ENCODE measurements at regions not wholly inside any gene's neighbourhood (a gene's known extent, or its start where the extent isn't known, plus 50 kb on each side); places are given as distances from the start of the nearest gene placed in this dataset.
A peak's percentile ranks its signal among the peaks of the same experiment; 100 is the strongest.

DNA sequence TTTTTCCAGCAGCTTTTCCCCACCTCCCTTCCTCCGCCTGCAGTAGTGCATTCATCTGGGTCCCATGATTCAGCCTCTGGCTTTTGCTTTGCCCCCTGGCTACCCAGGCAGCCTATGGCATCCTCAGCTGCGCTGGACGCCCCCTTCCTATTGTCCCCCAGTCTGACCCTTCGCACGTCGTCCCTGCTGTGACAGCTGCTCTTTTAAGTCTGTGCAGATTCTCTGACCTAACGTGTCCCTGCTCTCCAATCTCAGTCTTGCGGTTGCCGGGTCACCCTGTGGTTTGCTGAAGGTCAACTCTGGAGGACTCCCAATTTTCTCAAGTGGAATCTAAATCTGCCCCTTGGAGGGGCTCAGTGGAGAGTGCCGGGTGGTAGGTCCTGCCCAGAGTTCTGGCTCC, 294.3 kb downstream of the CDC5L start:
- Histone ChIP-seq H3K27me3 (ENCODE audit: control insufficient read depth in 2 of 2, insufficient read depth in 2 of 2, low read length in 2 of 2) (no peaks in the 10 kb centered on the region), H3K9me3 (ENCODE audit: control insufficient read depth in 2 of 3, low read length in 3 of 3) (no peaks in the 10 kb centered on the region), H3K4me1 (ENCODE audit: control insufficient read depth in 2 of 2, insufficient read depth in 2 of 2, low read length in 2 of 2) (no peaks in the 10 kb centered on the region), H3K4me3 (ENCODE audit: low read length) (no peak overlapping the region), H3K36me3 (ENCODE audit: control insufficient read depth in 2 of 3, insufficient read depth in 3 of 3, low read length in 3 of 3) (no peaks in the 10 kb centered on the region), H3K27ac (ENCODE audit: low read depth, low read length) (no peak overlapping the region)
- Mint-ChIP-seq H3K4me1 (peaks cover 0 to 1% (median 0%) of the 10 kb centered on the region in 7 donors), H3K36me3 (no peaks in the 10 kb centered on the region), H3K9me3 (peaks cover 0 to 7% (median 0%) of the 10 kb centered on the region in 11 donors), H3K4me3 (no peak overlapping the region), H3K27me3 (peaks cover 0 to 12% (median 0%) of the 10 kb centered on the region in 5 donors), H3K27ac (no peak overlapping the region)
- ATAC-seq (no peak), DNase-seq (no peak)
- intact Hi-C loops (cut with micrococcal nuclease), result no loop called here
- ChIA-PET CTCF (no interaction called here), POLR2A (no interaction called here)

DNA sequence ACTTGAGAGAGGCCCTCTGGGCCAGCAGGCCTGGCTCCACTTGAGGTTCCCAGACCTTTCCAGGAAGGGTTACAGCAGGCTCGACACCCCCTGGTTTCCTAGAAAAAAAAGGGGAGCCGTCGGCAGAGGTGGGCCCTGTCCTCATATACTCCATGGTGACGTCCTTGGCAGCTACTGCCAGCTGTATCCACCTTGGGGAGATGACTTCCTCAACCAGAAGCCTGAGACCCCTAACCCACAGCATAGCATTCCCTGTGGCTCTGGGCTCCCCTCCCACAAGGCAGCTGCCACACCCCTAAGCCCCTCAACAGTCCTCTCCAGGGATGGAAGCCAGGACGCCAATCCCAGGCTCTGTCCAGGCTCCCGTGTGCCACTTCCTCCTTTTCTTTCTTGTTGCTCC, 294.8 kb downstream of the CDC5L start:
- Mint-ChIP-seq H3K36me3 (peaks cover 0 to 4% (median 0%) of the 10 kb centered on the region in 5 donors), H3K27ac (no peak overlapping the region), H3K27me3 (peaks cover 0 to 12% (median 0%) of the 10 kb centered on the region in 5 donors), H3K4me3 (no peak overlapping the region), H3K9me3 (peaks cover 0 to 7% (median 2%) of the 10 kb centered on the region in 11 donors), H3K4me1 (peaks cover 0 to 1% (median 0%) of the 10 kb centered on the region in 7 donors)
- DNase-seq (no peak), ATAC-seq (no peak)
- POLR2A ChIA-PET, result no interaction called here
- CTCF ChIA-PET, result interaction anchor here (0.6 kb wide), 1 partner anchor 696 kb away, joined by 3 read pairs; no protein-coding TSS in a partner anchor
- Histone ChIP-seq H3K36me3 (ENCODE audit: control insufficient read depth in 2 of 3, insufficient read depth in 3 of 3, low read length in 3 of 3) (no peaks in the 10 kb centered on the region), H3K4me1 (ENCODE audit: control insufficient read depth in 2 of 2, insufficient read depth in 2 of 2, low read length in 2 of 2) (no peaks in the 10 kb centered on the region), H3K27ac (ENCODE audit: low read depth, low read length) (no peak overlapping the region), H3K9me3 (ENCODE audit: control insufficient read depth in 2 of 3, low read length in 3 of 3) (no peaks in the 10 kb centered on the region), H3K27me3 (ENCODE audit: control insufficient read depth in 2 of 2, insufficient read depth in 2 of 2, low read length in 2 of 2) (no peaks in the 10 kb centered on the region), H3K4me3 (ENCODE audit: low read length) (no peak overlapping the region)
- intact Hi-C loops (cut with micrococcal nuclease), result no loop called here

DNA sequence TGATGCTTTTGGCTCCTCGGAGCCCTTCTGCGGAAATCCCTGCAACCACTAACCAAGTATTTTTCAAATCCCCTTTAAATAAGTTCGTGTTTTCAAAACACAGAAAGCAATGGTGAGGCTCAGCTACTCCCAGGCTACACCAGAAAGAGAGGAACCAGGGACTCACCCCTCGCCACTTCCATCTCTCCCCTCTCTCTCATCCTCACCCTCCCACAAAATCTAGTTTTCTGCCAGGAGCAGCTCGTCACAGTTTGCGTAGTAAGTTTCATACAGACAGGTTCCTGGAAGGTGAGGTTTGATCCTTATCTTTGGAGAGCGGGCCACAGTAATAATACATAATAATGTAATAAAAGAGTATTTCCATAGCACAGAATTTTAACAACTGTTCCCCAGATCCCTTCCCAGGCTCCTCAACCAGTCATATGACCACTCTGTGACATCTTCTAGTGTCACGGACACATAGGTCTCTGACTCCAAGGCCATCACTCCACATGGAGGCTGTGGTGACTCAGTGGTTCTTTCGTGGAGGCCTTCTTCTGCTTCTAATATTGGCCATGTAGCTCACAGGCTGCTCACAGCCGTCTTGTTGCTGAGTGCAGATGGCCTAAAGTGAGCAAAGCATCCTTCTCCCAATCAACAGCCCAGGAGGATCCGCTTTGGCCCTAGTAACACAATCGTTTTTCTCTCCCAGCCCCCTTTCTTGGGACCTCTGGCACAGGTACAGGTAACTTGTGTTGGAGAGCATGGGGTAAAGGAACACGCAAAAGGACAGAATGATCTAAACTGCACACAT, 295.7 kb downstream of the CDC5L start:
- ChIA-PET CTCF (no interaction called here), POLR2A (no interaction called here)
- ATAC-seq (no peak), DNase-seq (no peak)
- H3K4me1 ChIP-seq (ENCODE audit: control insufficient read depth in 2 of 2, insufficient read depth in 2 of 2, low read length in 2 of 2), result no peaks in the 10 kb centered on the region
- intact Hi-C loops (cut with micrococcal nuclease), result no loop called here
- peaks cover 0 to 5% (median 0%) of the 10 kb centered on the region in 5 donors for H3K36me3 Mint-ChIP-seq
- no peak overlapping the region for H3K27ac ChIP-seq (ENCODE audit: low read depth, low read length)
- H3K4me3 ChIP-seq (ENCODE audit: low read length), result no peak overlapping the region
- H3K4me3 Mint-ChIP-seq, result no peak overlapping the region
- peaks cover 0 to 13% (median 2%) of the 10 kb centered on the region in 11 donors for H3K9me3 Mint-ChIP-seq
- no peaks in the 10 kb centered on the region for H3K9me3 ChIP-seq (ENCODE audit: control insufficient read depth in 2 of 3, low read length in 3 of 3)
- no peaks in the 10 kb centered on the region for H3K27me3 ChIP-seq (ENCODE audit: control insufficient read depth in 2 of 2, insufficient read depth in 2 of 2, low read length in 2 of 2)
- H3K4me1 Mint-ChIP-seq, result peaks cover 0 to 1% (median 0%) of the 10 kb centered on the region in 7 donors
- H3K36me3 ChIP-seq (ENCODE audit: control insufficient read depth in 2 of 3, insufficient read depth in 3 of 3, low read length in 3 of 3), result no peaks in the 10 kb centered on the region
- H3K27ac Mint-ChIP-seq, result no peak overlapping the region
- H3K27me3 Mint-ChIP-seq, result peaks cover 0 to 12% (median 1%) of the 10 kb centered on the region in 5 donors

DNA sequence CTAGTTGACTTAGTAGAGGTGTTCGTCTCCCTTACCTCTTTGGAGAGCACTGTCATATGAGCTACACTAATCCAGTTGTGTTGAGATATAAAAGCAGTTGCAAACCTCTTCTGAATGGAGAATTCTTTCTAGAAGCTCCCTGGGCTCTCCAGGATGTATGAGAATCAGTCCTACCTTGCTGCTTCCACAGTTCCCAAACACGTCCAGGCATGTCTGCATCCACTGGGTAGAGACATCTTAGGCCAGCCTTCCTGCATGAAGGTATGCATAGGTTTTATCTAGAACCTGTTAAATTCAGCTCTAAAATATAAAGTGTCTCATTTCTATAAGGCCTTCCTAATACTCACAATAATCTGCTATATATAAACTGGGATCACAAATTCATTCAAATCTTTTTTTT, 297.7 kb downstream of the CDC5L start:
- ATAC-seq (no peak), DNase-seq (no peak)
- H3K27me3 Mint-ChIP-seq, result peaks cover 0 to 9% (median 6%) of the 10 kb centered on the region in 5 donors
- ChIA-PET CTCF (no interaction called here), POLR2A (no interaction called here)
- no peak overlapping the region for H3K4me3 ChIP-seq (ENCODE audit: low read length)
- peaks cover 2 to 24% (median 9%) of the 10 kb centered on the region in 11 donors for H3K9me3 Mint-ChIP-seq
- H3K27me3 ChIP-seq (ENCODE audit: control insufficient read depth in 2 of 2, insufficient read depth in 2 of 2, low read length in 2 of 2), result no peaks in the 10 kb centered on the region
- no peak overlapping the region for H3K4me3 Mint-ChIP-seq
- H3K27ac Mint-ChIP-seq, result no peak overlapping the region
- H3K4me1 Mint-ChIP-seq, result no peaks in the 10 kb centered on the region
- no peak overlapping the region for H3K27ac ChIP-seq (ENCODE audit: low read depth, low read length)
- no peaks in the 10 kb centered on the region for H3K36me3 ChIP-seq (ENCODE audit: control insufficient read depth in 2 of 3, insufficient read depth in 3 of 3, low read length in 3 of 3)
- intact Hi-C loops (cut with micrococcal nuclease), result no loop called here
- no peaks in the 10 kb centered on the region for H3K4me1 ChIP-seq (ENCODE audit: control insufficient read depth in 2 of 2, insufficient read depth in 2 of 2, low read length in 2 of 2)
- peaks cover 0 to 12% (median 6%) of the 10 kb centered on the region in 5 donors for H3K36me3 Mint-ChIP-seq
- no peaks in the 10 kb centered on the region for H3K9me3 ChIP-seq (ENCODE audit: control insufficient read depth in 2 of 3, low read length in 3 of 3)

DNA sequence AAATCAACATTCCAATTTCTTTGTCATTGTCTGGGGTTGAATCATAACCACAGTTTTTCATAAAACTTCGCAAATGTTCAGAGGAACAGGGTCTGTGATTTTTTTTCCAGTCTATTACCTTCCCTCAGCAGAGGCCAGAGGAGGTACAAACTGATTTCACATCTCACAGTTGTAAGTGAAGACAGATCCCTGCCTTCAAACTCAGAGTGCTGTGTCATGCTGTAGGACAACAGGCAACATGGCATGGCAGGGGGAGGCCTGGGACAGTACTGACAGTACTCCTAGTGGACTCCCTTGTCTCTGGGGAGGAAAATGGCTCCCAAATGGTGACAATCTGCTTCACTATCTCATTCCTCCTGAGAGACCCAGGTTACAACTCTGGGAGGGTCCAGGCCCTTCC, 308.6 kb downstream of the CDC5L start:
- H3K27ac ChIP-seq (ENCODE audit: low read depth, low read length), result no peak overlapping the region
- no peaks in the 10 kb centered on the region for H3K9me3 ChIP-seq (ENCODE audit: control insufficient read depth in 2 of 3, low read length in 3 of 3)
- DNase-seq (no peak), ATAC-seq (no peak)
- peaks cover 0 to under 1% (median 0%) of the 10 kb centered on the region in 7 donors for H3K4me1 Mint-ChIP-seq
- ChIA-PET POLR2A (no interaction called here), CTCF (no interaction called here)
- H3K4me1 ChIP-seq (ENCODE audit: control insufficient read depth in 2 of 2, insufficient read depth in 2 of 2, low read length in 2 of 2), result no peaks in the 10 kb centered on the region
- no peaks in the 10 kb centered on the region for H3K27me3 ChIP-seq (ENCODE audit: control insufficient read depth in 2 of 2, insufficient read depth in 2 of 2, low read length in 2 of 2)
- H3K4me3 Mint-ChIP-seq, result no peak overlapping the region
- H3K36me3 ChIP-seq (ENCODE audit: control insufficient read depth in 2 of 3, insufficient read depth in 3 of 3, low read length in 3 of 3), result no peaks in the 10 kb centered on the region
- no peaks in the 10 kb centered on the region for H3K36me3 Mint-ChIP-seq
- no peak overlapping the region for H3K27ac Mint-ChIP-seq
- H3K27me3 Mint-ChIP-seq, result peaks cover 0 to 7% (median 0%) of the 10 kb centered on the region in 5 donors
- H3K4me3 ChIP-seq (ENCODE audit: low read length), result no peak overlapping the region
- intact Hi-C loops (cut with micrococcal nuclease), result no loop called here
- peaks cover 0 to 4% (median 0%) of the 10 kb centered on the region in 11 donors for H3K9me3 Mint-ChIP-seq

DNA sequence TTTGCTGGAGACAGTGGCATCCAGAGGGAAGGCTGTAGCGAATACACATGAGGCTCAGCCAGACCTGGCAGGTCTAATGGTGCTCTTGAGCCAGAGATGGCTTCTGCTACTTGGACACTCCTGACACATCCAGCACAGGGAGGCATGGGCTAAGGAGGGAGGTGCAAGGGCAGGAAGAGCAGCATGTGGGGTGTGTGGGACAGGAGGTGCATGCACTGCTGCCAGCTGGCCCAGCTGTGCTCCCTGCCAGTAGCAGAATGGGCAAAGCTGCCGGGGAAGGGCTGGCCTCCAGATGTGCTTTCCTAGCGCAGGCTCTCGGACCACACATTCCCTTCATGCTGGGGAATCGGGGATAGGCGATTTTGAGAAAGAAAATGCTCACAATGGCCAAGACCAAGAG, 309.2 kb downstream of the CDC5L start:
- Mint-ChIP-seq H3K9me3 (peaks cover 0 to 4% (median 0%) of the 10 kb centered on the region in 11 donors), H3K4me1 (peaks cover 0 to 6% (median 5%) of the 10 kb centered on the region in 7 donors), H3K36me3 (peaks cover 0 to 2% (median 0%) of the 10 kb centered on the region in 5 donors), H3K27ac (no peak overlapping the region), H3K4me3 (no peak overlapping the region), H3K27me3 (peaks cover 0 to 6% (median 0%) of the 10 kb centered on the region in 5 donors)
- intact Hi-C loops (cut with micrococcal nuclease), result no loop called here
- H3K9me3 ChIP-seq (ENCODE audit: control insufficient read depth in 2 of 3, low read length in 3 of 3), result no peaks in the 10 kb centered on the region
- ChIA-PET CTCF (no interaction called here), POLR2A (no interaction called here)
- no peaks in the 10 kb centered on the region for H3K36me3 ChIP-seq (ENCODE audit: control insufficient read depth in 2 of 3, insufficient read depth in 3 of 3, low read length in 3 of 3)
- ATAC-seq (no peak), DNase-seq (no peak)
- no peaks in the 10 kb centered on the region for H3K4me1 ChIP-seq (ENCODE audit: control insufficient read depth in 2 of 2, insufficient read depth in 2 of 2, low read length in 2 of 2)
- H3K4me3 ChIP-seq (ENCODE audit: low read length), result no peak overlapping the region
- no peak overlapping the region for H3K27ac ChIP-seq (ENCODE audit: low read depth, low read length)
- H3K27me3 ChIP-seq (ENCODE audit: control insufficient read depth in 2 of 2, insufficient read depth in 2 of 2, low read length in 2 of 2), result no peaks in the 10 kb centered on the region

DNA sequence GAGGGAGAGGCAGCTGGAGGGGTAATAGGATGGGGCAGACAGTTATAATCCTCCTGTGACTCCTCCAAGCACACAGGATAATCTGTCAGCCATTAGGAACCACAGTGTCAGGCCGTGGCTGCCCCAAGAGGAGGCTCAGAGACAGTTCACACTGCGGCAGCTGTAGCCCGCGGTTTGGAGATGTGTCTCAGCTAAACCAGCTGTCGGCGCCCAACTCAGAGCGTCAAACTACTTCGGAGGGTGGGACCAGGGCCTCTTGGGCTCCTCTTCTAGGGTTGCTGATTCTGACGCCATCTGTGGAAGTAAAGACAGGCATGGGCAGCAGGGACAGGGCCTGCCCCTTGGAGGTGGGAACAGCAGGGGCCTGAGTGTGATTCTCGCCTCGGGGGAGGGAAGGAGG, 309.8 kb downstream of the CDC5L start:
- no peak for DNase-seq
- ChIA-PET POLR2A (interaction anchor here (0.5 kb wide), 1 partner anchor 681 kb away, joined by 3 read pairs; the partner anchor contains the start of gene SUPT3H), CTCF (no interaction called here)
- H3K36me3 Mint-ChIP-seq, result peaks cover 0 to 2% (median 0%) of the 10 kb centered on the region in 5 donors
- Histone ChIP-seq H3K27me3 (ENCODE audit: control insufficient read depth in 2 of 2, insufficient read depth in 2 of 2, low read length in 2 of 2) (no peaks in the 10 kb centered on the region), H3K27ac (ENCODE audit: low read depth, low read length) (no peak overlapping the region), H3K4me1 (ENCODE audit: control insufficient read depth in 2 of 2, insufficient read depth in 2 of 2, low read length in 2 of 2) (no peaks in the 10 kb centered on the region), H3K36me3 (ENCODE audit: control insufficient read depth in 2 of 3, insufficient read depth in 3 of 3, low read length in 3 of 3) (no peaks in the 10 kb centered on the region), H3K9me3 (ENCODE audit: control insufficient read depth in 2 of 3, low read length in 3 of 3) (no peaks in the 10 kb centered on the region), H3K4me3 (ENCODE audit: low read length) (no peak overlapping the region)
- no peak overlapping the region for H3K4me3 Mint-ChIP-seq
- H3K27ac Mint-ChIP-seq, result no peak overlapping the region
- peaks cover 0 to 6% (median 0%) of the 10 kb centered on the region in 5 donors for H3K27me3 Mint-ChIP-seq
- intact Hi-C loops (cut with micrococcal nuclease), result no loop called here
- peak; percentile 31 for ATAC-seq
- peaks cover 0 to 7% (median 5%) of the 10 kb centered on the region in 7 donors for H3K4me1 Mint-ChIP-seq
- peaks cover 0 to 4% (median 0%) of the 10 kb centered on the region in 11 donors for H3K9me3 Mint-ChIP-seq

Measured in naive thymus-derived CD4-positive, alpha-beta T cell (primary cell).